ENCODE measurements at regions not wholly inside any gene's neighbourhood (a gene's known extent, or its start where the extent isn't known, plus 50 kb on each side); places are given as distances from the start of the nearest gene placed in this dataset.
"Not testable (repeated sequence)": the region's sequence is repeated elsewhere in the genome, so short reads cannot be mapped to it uniquely, and the experiment has no call there.

DNA sequence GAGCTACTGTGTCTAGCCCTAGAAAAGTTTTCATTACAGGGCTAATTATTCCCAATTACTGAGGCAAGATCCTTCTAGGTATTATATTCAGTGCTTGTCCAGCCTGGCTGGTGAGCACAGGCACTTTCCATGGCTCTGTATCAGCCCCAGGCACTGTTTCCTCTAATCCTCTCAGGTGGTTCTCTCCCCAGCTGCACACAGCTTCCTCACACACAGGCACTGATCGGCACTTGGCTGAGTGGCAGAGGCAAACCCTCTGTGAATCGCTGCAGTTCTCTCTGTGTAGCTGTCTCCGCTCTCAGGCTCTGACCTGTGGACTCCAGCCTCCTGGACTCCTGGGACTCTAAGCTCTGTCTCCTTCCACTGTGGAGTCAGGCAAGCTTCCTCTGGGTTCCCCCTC lies 318.1 kb downstream of the KLF13 start:
- CTCF ChIA-PET (ENCODE audit: partially characterized antibody); POLR2A ChIA-PET (ENCODE audit: partially characterized antibody); DNase-seq; H3K27ac Mint-ChIP-seq; H3K36me3 ChIP-seq (ENCODE audit: insufficient read depth, low read length); H3K9me3 ChIP-seq (ENCODE audit: control insufficient read depth in 1 of 2, low read length in 2 of 2); H3K4me1 ChIP-seq (ENCODE audit: insufficient read depth, low read length); H3K9me3 Mint-ChIP-seq; H3K4me3 ChIP-seq (ENCODE audit: low read length in 2 of 2); H3K4me1 Mint-ChIP-seq; H3K27me3 ChIP-seq (ENCODE audit: insufficient read depth, low read length); H3K4me3 Mint-ChIP-seq; H3K27ac ChIP-seq (ENCODE audit: low read depth, low read length); intact Hi-C loops (cut with micrococcal nuclease); H3K36me3 Mint-ChIP-seq: not testable (repeated sequence)
- H3K27me3 Mint-ChIP-seq = peaks cover 9 to 16% of the 10 kb centered on the region in 2 donors

DNA sequence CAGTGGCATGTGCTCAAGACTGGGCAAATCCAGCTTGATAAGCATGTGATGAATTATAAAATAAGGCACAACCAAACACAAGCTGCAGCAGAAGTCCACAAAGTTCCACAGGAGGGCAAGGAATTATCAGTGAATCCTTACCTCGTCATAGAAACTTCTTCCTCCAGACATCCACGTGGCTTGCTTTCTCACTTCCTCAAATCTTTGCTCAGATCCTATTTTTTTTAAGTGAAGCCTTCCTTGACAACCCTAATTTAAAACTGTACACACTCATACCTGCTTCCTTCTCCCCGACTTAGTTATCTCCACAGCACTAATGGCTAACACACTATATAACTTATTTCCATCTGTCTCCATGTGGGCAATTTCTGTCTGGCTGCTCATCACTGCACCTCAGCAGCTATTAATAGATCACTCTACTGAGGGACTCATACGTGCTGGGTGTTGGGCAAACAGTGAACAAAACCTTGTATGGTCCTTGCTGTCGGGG lies 320.7 kb downstream of the KLF13 start:
- Mint-ChIP-seq H3K27ac (peak overlapping the region in 1 of 7 donors; percentile 64), H3K27me3 (peaks cover 9 to 16% of the 10 kb centered on the region in 2 donors)
- H3K9me3 ChIP-seq (ENCODE audit: control insufficient read depth in 1 of 2, low read length in 2 of 2); H3K4me1 ChIP-seq (ENCODE audit: insufficient read depth, low read length); H3K36me3 Mint-ChIP-seq; H3K9me3 Mint-ChIP-seq; H3K4me3 Mint-ChIP-seq; H3K27ac ChIP-seq (ENCODE audit: low read depth, low read length); POLR2A ChIA-PET (ENCODE audit: partially characterized antibody); CTCF ChIA-PET (ENCODE audit: partially characterized antibody); intact Hi-C loops (cut with micrococcal nuclease); H3K4me3 ChIP-seq (ENCODE audit: low read length in 2 of 2); DNase-seq; H3K36me3 ChIP-seq (ENCODE audit: insufficient read depth, low read length); H3K27me3 ChIP-seq (ENCODE audit: insufficient read depth, low read length); H3K4me1 Mint-ChIP-seq: not testable (repeated sequence)

DNA sequence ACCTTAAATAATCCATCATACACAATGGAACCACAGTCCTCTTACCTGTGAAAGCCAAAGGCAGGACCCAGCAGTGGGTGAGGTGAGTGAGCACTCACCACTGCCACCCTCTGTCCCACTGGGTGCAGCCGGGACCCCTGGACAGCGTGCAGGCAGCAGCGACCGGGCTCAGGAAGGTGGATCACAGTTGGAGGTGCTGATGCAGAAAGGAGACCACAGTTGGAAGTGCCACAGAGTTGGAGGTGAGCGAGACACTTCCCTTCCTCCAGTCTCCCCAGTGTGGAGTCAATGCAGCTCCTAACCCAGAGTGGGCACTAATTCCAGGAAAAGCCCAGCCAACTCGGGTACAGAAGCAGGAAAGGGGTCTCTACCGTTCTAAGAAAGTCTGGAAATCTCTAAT lies 323.0 kb downstream of the KLF13 start:
- H3K4me3 ChIP-seq (ENCODE audit: low read length in 2 of 2); intact Hi-C loops (cut with micrococcal nuclease); H3K27me3 ChIP-seq (ENCODE audit: insufficient read depth, low read length); H3K9me3 Mint-ChIP-seq; H3K9me3 ChIP-seq (ENCODE audit: control insufficient read depth in 1 of 2, low read length in 2 of 2); H3K36me3 Mint-ChIP-seq; POLR2A ChIA-PET (ENCODE audit: partially characterized antibody); H3K4me3 Mint-ChIP-seq; H3K27ac ChIP-seq (ENCODE audit: low read depth, low read length); CTCF ChIA-PET (ENCODE audit: partially characterized antibody); H3K36me3 ChIP-seq (ENCODE audit: insufficient read depth, low read length); H3K4me1 Mint-ChIP-seq; H3K4me1 ChIP-seq (ENCODE audit: insufficient read depth, low read length); H3K27ac Mint-ChIP-seq; DNase-seq: not testable (repeated sequence)
- H3K27me3 Mint-ChIP-seq = peaks cover 9 to 16% of the 10 kb centered on the region in 2 donors

DNA sequence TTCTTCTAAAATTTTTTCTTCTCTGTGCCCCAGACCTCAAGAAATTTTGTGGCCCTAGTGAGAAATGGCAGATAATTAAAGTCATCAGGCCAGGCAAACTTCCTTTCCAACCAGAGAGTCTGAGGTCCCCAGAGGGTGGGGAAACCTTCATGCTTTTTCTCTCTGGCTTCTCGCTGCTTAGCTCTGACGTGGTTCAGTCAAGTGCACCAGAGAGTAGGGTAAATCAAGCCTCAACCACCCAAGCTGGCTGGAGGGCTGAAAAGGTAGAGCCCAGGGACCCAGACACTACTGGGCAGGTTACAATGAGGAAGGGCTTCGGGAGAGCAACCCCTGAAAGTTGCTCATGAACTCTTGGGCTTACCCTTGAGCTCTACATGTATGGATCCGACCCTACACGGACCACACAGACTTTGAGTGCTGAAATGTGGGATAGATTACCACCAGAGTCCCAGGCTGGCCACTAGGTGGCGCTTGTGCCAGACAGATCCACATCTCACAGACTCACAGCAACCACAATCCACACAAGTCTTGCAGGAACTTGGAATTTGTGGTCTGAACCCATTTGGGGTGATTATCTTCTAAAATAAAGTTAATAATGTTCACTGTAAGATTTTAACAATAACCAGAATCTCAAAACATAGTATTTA lies 323.5 kb downstream of the KLF13 start:
- H3K4me1 Mint-ChIP-seq; H3K4me3 ChIP-seq (ENCODE audit: low read length in 2 of 2); H3K9me3 Mint-ChIP-seq; H3K36me3 ChIP-seq (ENCODE audit: insufficient read depth, low read length); H3K27ac ChIP-seq (ENCODE audit: low read depth, low read length); H3K9me3 ChIP-seq (ENCODE audit: control insufficient read depth in 1 of 2, low read length in 2 of 2); H3K27ac Mint-ChIP-seq; H3K36me3 Mint-ChIP-seq; intact Hi-C loops (cut with micrococcal nuclease); POLR2A ChIA-PET (ENCODE audit: partially characterized antibody); CTCF ChIA-PET (ENCODE audit: partially characterized antibody); H3K4me3 Mint-ChIP-seq; H3K4me1 ChIP-seq (ENCODE audit: insufficient read depth, low read length); H3K27me3 ChIP-seq (ENCODE audit: insufficient read depth, low read length): not testable (repeated sequence)
- DNase-seq = peak in 3 of 5 donors; percentile 28 to 39 (median 37)
- H3K27me3 Mint-ChIP-seq = peaks cover 9 to 13% of the 10 kb centered on the region in 2 donors

DNA sequence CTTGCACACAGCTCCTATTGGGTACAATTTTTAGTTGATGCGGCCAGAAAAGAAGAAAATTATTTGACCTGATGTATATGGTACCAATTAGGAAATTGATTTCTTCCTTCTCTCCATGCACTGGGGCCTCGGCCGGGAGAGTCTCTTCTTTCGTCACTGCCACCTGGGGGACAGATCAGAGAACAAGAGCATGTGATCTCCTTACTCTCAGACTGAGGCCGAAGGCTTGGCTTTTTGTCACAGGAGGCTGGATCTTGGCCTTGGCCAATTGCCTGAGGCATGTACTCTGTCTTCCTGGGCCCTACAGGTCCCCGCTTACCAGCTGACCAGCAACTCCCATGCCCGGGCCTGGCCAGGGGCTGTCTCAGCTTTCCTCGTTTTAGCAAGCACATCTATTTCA lies 330.3 kb downstream of the KLF13 start:
- H3K4me1 Mint-ChIP-seq = not testable (repeated sequence)

DNA sequence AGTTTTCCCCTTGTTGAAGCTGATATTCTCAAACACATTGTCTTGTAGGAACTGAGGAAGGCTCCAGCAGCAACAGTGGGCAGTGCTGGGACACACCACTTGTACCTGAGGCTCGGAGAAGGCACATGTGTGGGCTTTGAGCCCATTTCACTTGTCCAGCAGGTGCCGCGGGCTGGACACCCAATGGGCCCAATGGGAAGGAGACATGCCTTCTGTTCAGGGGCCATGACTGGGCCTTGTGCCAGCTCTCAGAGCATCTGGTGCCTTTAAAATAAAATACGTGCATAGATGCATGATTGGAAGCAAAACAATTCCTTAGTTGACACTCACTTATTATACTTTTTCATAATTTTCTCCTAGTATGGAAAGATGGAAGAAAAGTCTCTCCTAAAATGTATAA lies 334.2 kb downstream of the KLF13 start:
- Mint-ChIP-seq H3K27ac (no peak overlapping the region), H3K4me1 (no peaks in the 10 kb centered on the region), H3K36me3 (no peaks in the 10 kb centered on the region), H3K9me3 (peaks cover 0 to 11% (median 0%) of the 10 kb centered on the region in 8 donors), H3K4me3 (no peak overlapping the region), H3K27me3 (peaks cover 0 to 2% of the 10 kb centered on the region in 2 donors)
- no peaks in the 10 kb centered on the region for H3K36me3 ChIP-seq (ENCODE audit: insufficient read depth, low read length)
- no peaks in the 10 kb centered on the region for H3K27me3 ChIP-seq (ENCODE audit: insufficient read depth, low read length)
- POLR2A ChIA-PET (ENCODE audit: partially characterized antibody) = no interaction called here
- CTCF ChIA-PET (ENCODE audit: partially characterized antibody) = no interaction called here
- no peak for DNase-seq
- H3K9me3 ChIP-seq (ENCODE audit: control insufficient read depth in 1 of 2, low read length in 2 of 2) = no peaks in the 10 kb centered on the region
- H3K4me3 ChIP-seq (ENCODE audit: low read length in 2 of 2) = no peak overlapping the region
- H3K27ac ChIP-seq (ENCODE audit: low read depth, low read length) = no peak overlapping the region
- H3K4me1 ChIP-seq (ENCODE audit: insufficient read depth, low read length) = no peaks in the 10 kb centered on the region
- intact Hi-C loops (cut with micrococcal nuclease) = no loop called here

More for the DNA sequence above, 330.3 kb downstream of the KLF13 start:
- CTCF ChIA-PET (ENCODE audit: partially characterized antibody); H3K27ac ChIP-seq (ENCODE audit: low read depth, low read length); DNase-seq; H3K4me3 ChIP-seq (ENCODE audit: low read length in 2 of 2); H3K9me3 Mint-ChIP-seq; H3K27ac Mint-ChIP-seq; H3K27me3 Mint-ChIP-seq; H3K4me3 Mint-ChIP-seq; H3K36me3 ChIP-seq (ENCODE audit: insufficient read depth, low read length); intact Hi-C loops (cut with micrococcal nuclease); H3K36me3 Mint-ChIP-seq; H3K9me3 ChIP-seq (ENCODE audit: control insufficient read depth in 1 of 2, low read length in 2 of 2); H3K4me1 ChIP-seq (ENCODE audit: insufficient read depth, low read length); H3K27me3 ChIP-seq (ENCODE audit: insufficient read depth, low read length): not testable (repeated sequence)
- POLR2A ChIA-PET (ENCODE audit: partially characterized antibody) = interaction anchor here (0.6 kb wide), 1 partner anchor 13 kb away, joined by 4 read pairs; no protein-coding TSS in a partner anchor

DNA sequence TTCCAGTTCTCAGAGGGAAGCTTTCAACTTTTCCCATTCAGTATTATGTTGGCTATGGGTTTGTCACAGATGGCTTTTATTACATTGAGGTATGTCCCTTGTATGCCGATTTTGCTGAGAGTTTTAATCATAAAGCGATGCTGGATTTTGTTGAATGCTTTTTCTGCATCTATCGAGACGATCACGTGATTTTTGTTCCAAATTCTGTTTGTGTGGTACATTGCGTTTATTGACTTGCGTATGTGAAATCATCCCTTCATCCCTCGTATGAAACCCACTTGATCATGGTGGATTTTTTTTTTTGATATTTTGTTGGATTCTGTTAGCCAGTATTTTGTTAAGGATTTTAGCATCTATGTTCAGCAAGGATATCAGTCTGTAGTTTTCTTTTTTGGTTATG lies 339.1 kb downstream of the KLF13 start:
- CTCF ChIA-PET (ENCODE audit: partially characterized antibody); H3K36me3 Mint-ChIP-seq; H3K4me3 Mint-ChIP-seq; intact Hi-C loops (cut with micrococcal nuclease); H3K27ac ChIP-seq (ENCODE audit: low read depth, low read length); H3K4me3 ChIP-seq (ENCODE audit: low read length in 2 of 2); H3K4me1 Mint-ChIP-seq; H3K4me1 ChIP-seq (ENCODE audit: insufficient read depth, low read length); DNase-seq; H3K36me3 ChIP-seq (ENCODE audit: insufficient read depth, low read length); H3K9me3 ChIP-seq (ENCODE audit: control insufficient read depth in 1 of 2, low read length in 2 of 2); POLR2A ChIA-PET (ENCODE audit: partially characterized antibody); H3K27ac Mint-ChIP-seq; H3K27me3 ChIP-seq (ENCODE audit: insufficient read depth, low read length): not testable (repeated sequence)
- H3K27me3 Mint-ChIP-seq = peaks cover 6 to 13% of the 10 kb centered on the region in 2 donors
- H3K9me3 Mint-ChIP-seq = peaks cover 0 to 17% (median under 1%) of the 10 kb centered on the region in 8 donors
